Kidney (tissue), 13 donors: ENCODE measurements at regions not wholly inside any gene's neighbourhood (a gene's known extent, or its start where the extent isn't known, plus 50 kb on each side); places are given as distances from the start of the nearest gene placed in this dataset.
A peak's percentile ranks its signal among the peaks of the same experiment; 100 is the strongest.

Experiments used
- DNase-seq, 5 donors: peaks; one replicate each; pipeline ENCODE4 v3.0.0-alpha.2; 2013 to 2020
- FAIRE-seq: peaks from 2 replicates; lab custom pipeline; 2012; peaks lifted over from hg19 to GRCh38; lab: Jason Lieb, UNC
- H3K27ac ChIP-seq, 2 donors: one replicate each; pipeline ENCODE4 v1.7.0; 2013; ENCODE audit warnings: low read depth in 2 of 2, low read length in 2 of 2, inconsistent platforms in 1 of 2
- H3K27me3 ChIP-seq: one replicate; pipeline ENCODE4 v1.7.1; 2013; ENCODE audit warnings: low read length, inconsistent platforms; ENCODE audit not compliant: control insufficient read depth, insufficient read depth
- H3K36me3 ChIP-seq, 3 donors: one replicate each; pipeline versions ENCODE4 v1.7.0 to v1.7.1; 2013; ENCODE audit warnings: low read length in 3 of 3, control low read depth in 1 of 3, inconsistent platforms in 1 of 3; ENCODE audit not compliant: insufficient read depth in 3 of 3, control insufficient read depth in 2 of 3
- H3K4me1 ChIP-seq, 3 donors: one replicate each; pipeline versions ENCODE4 v1.7.0 to v1.7.1; 2013; ENCODE audit warnings: low read length in 3 of 3, inconsistent platforms in 1 of 3, low read depth in 1 of 3; ENCODE audit not compliant: control insufficient read depth in 2 of 3, insufficient read depth in 2 of 3
- H3K4me3 ChIP-seq, 3 donors: one replicate each; pipeline versions ENCODE4 v1.7.0 to v1.8.1; 2013; ENCODE audit warnings: low read length in 3 of 3, control low read depth in 1 of 3, inconsistent platforms in 1 of 3
- H3K9ac ChIP-seq, 3 donors: one replicate each; pipeline versions ENCODE4 v1.7.0 to v1.7.1; 2013; ENCODE audit warnings: low read length in 3 of 3, control low read depth in 1 of 3, inconsistent platforms in 1 of 3
- H3K9me3 ChIP-seq, 3 donors: one replicate each; pipeline versions ENCODE4 v1.7.0 to v1.7.1; 2013; ENCODE audit warnings: low read length in 3 of 3, control low read depth in 1 of 3, inconsistent platforms in 1 of 3; ENCODE audit not compliant: control insufficient read depth in 2 of 3, insufficient read depth in 1 of 3
- intact Hi-C: fragments of 100-400 bp; cut with DNase I; formaldehyde crosslinking; loops from one replicate; pipeline ENCODE4 v1.11.1; 2022
- TF ChIP-seq, protein P1 (sequence below): IDR thresholded peaks from 3 replicates; pipeline ENCODE4 v1.5.1; 2012; ENCODE audit warnings: mild to moderate bottlenecking, moderate library complexity, borderline replicate concordance; ENCODE audit not compliant: insufficient read depth; ENCODE audit errors: extremely low read depth
- donor health status: control.
- donor health status: control.
- donor health status: control.
- donor health status: control.
- donor health status: control.
- donor health status: DM: yes; HTN: yes; CAD: no.
- donor health status: Normal renal cell carcinoma (clear cell type).

DNA sequence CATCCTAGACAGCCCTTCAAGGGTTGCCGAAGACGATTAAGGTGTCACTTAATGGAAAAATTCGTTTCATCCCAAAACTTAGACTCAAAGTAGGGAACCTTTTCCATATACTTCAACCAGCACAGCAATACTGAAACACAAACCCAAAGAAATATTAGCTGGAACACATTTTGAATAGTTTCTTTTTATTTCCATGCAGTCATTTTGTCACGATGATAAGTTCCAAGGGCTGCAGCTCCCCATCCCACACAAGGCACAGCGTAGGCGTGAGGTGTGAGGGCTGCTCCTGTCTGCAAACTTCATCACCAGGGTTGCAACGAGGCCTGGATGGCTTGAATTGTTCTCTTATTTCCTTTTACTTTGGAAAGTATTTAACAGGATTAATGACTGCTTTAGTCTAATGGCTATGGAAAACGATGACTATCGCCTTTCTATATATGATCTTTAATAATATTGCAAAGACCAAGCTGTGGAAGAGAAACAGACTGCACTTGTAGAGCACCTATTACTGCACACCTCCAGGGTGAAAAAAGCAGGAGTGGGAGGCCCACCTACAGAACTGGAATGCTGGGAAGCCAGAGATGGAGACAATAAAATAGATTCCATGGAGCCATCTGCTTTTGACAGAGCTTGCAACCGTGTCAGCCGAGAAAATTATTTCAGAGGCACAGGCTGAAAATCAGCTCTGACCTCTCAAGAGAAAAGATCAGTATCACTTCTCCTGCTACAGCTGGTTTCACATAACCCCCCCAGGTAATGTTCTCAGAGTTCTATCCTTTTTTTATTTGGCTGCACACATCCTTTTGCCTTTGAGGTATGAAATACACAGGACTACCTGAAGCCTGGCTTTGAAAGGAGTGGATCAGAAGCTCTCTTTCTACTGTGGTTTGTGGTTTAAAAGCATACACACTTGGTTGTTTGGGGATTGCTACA, 274.5 kb upstream of the NBEA start:
- TF ChIP-seq, protein P1, sequence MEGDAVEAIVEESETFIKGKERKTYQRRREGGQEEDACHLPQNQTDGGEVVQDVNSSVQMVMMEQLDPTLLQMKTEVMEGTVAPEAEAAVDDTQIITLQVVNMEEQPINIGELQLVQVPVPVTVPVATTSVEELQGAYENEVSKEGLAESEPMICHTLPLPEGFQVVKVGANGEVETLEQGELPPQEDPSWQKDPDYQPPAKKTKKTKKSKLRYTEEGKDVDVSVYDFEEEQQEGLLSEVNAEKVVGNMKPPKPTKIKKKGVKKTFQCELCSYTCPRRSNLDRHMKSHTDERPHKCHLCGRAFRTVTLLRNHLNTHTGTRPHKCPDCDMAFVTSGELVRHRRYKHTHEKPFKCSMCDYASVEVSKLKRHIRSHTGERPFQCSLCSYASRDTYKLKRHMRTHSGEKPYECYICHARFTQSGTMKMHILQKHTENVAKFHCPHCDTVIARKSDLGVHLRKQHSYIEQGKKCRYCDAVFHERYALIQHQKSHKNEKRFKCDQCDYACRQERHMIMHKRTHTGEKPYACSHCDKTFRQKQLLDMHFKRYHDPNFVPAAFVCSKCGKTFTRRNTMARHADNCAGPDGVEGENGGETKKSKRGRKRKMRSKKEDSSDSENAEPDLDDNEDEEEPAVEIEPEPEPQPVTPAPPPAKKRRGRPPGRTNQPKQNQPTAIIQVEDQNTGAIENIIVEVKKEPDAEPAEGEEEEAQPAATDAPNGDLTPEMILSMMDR, result no peak
- intact Hi-C loops, result no loop called here
- DNase-seq (peak in 2 of 5 donors; percentile 13 to 19), FAIRE-seq (no peak)
- H3K27me3 ChIP-seq, result no peaks in the 10 kb centered on the region
- no peak overlapping the region for H3K27ac ChIP-seq
- no peaks in the 10 kb centered on the region for H3K36me3 ChIP-seq
- peaks cover 0 to 6% (median 3%) of the 10 kb centered on the region in 3 donors for H3K4me1 ChIP-seq
- no peaks in the 10 kb centered on the region for H3K9me3 ChIP-seq
- H3K9ac ChIP-seq, result no peak overlapping the region
- no peak overlapping the region for H3K4me3 ChIP-seq

DNA sequence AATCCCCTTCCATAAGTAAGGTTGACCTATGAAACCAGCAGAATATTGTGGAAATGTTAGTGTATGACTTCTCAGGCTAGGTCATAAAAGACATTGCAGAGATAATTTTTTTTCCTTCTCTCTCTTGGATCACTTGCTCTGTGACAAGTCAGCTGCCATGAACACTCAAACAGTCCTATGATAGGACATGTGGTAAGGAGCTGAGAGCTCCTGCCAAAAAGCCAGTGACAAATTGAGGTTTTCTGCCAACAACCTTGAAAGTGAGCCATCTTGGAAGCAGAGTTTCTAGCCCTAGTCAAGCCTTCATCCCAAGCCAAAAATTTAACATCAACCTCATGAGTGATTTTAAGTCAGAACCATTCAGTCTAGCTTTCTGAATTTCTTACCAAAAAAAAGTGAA, 270.9 kb upstream of the NBEA start:
- TF ChIP-seq, protein P1, result no peak
- Histone ChIP-seq H3K9me3 (no peaks in the 10 kb centered on the region), H3K4me3 (no peak overlapping the region), H3K4me1 (peaks cover 0 to 5% (median 3%) of the 10 kb centered on the region in 3 donors), H3K9ac (no peak overlapping the region), H3K27ac (no peak overlapping the region), H3K36me3 (no peaks in the 10 kb centered on the region), H3K27me3 (no peaks in the 10 kb centered on the region)
- intact Hi-C loops, result no loop called here
- no peak for DNase-seq
- FAIRE-seq, result no peak

- Histone ChIP-seq H3K27ac (no peak overlapping the region), H3K9ac (no peak overlapping the region), H3K4me1 (peaks cover 0 to 3% (median 0%) of the 10 kb centered on the region in 3 donors), H3K9me3 (no peaks in the 10 kb centered on the region), H3K36me3 (no peaks in the 10 kb centered on the region), H3K27me3 (no peaks in the 10 kb centered on the region), H3K4me3 (no peak overlapping the region)
- no peak for DNase-seq
- FAIRE-seq, result no peak
- intact Hi-C loops, result no loop called here
- TF ChIP-seq, protein P1, result no peak
These were observed 269.4 kb upstream of the NBEA start for GRCh38 chr13:34672631-34673030.
